SK-N-SH (cell line): ENCODE measurements at regions not wholly inside any gene's neighbourhood (a gene's known extent, or its start where the extent isn't known, plus 50 kb on each side); places are given as distances from the start of the nearest gene placed in this dataset.

ENCODE experiments used
- CTCF ChIA-PET: fragments of 300-600, 350-600 bp; formaldehyde crosslinking; extraction: SDS; loops from one replicate; lab custom pipeline; 2021; lab: Yijun Ruan, JAX
- POLR2A ChIA-PET: fragments of 350-600 bp; sonication (Branson Sonifier 250); formaldehyde crosslinking; extraction: SDS; loops from one replicate; lab custom pipeline; 2020; ENCODE audit warnings: antibody characterized with exemption, inconsistent platforms; lab: Yijun Ruan, JAX
- DNase-seq: peaks from one replicate; pipeline ENCODE4 v3.0.0; 2012
- H2AFZ ChIP-seq: fragments of 200-600 bp; sonication (generic); 2 replicates; pipeline ENCODE4 v1.8.1; 2016; ENCODE audit warnings: antibody characterized with exemption, mild to moderate bottlenecking, low read depth
- H3F3A ChIP-seq: fragments of 200-600 bp; sonication (generic); replicated peaks from 2 replicates; pipeline ENCODE3; 2016; ENCODE audit warnings: antibody characterized with exemption, mild to moderate bottlenecking; ENCODE audit not compliant: insufficient read depth
- H3K27ac ChIP-seq, 2 experiments: fragments of 200-500 bp in 1 of 2; fragments of 200-600 bp in 1 of 2; sonication (Bioruptor generic) in 1 of 2; sonication (generic), shearing (Covaris generic) in 1 of 2; 2 replicates each; pipeline versions ENCODE4 v1.5.1 to v1.6.1; 2014 to 2016; ENCODE audit warnings: low read depth in 2 of 2, inconsistent platforms in 1 of 2, low read length in 1 of 2, mild to moderate bottlenecking in 1 of 2, mixed read lengths in 1 of 2
- H3K27me3 ChIP-seq: fragments of 200-600 bp; sonication (generic), shearing (Covaris generic); 2 replicates; pipeline ENCODE4 v1.6.1; 2016; ENCODE audit warnings: mixed run types; ENCODE audit not compliant: insufficient read depth
- H3K36me3 ChIP-seq, 2 experiments: fragments of 200-500 bp in 1 of 2; fragments of 200-600 bp in 1 of 2; sonication (Bioruptor generic) in 1 of 2; sonication (generic) in 1 of 2; replicated peaks in 1 of 2; 2 replicates each; pipeline versions ENCODE3 to v1.5.1; 2014 to 2016; ENCODE audit warnings: low read length in 1 of 2, mild to moderate bottlenecking in 1 of 2; ENCODE audit not compliant: insufficient read depth in 2 of 2, control insufficient read depth in 1 of 2
- H3K4me1 ChIP-seq, 2 experiments: fragments of 200-500 bp in 1 of 2; fragments of 200-600 bp in 1 of 2; sonication (Bioruptor generic) in 1 of 2; sonication (generic), shearing (Covaris generic) in 1 of 2; 2 replicates each; pipeline versions ENCODE4 v1.5.1 to v1.6.1; 2014 to 2016; ENCODE audit warnings: low read depth in 1 of 2, low read length in 1 of 2, mixed run types in 1 of 2; ENCODE audit not compliant: insufficient read depth in 2 of 2, control insufficient read depth in 1 of 2
- H3K4me2 ChIP-seq: fragments of 200-600 bp; sonication (generic), shearing (Covaris generic); 2 replicates; pipeline ENCODE4 v1.6.1; 2017; ENCODE audit warnings: mixed run types
- H3K4me3 ChIP-seq, 2 experiments: fragments of 200-500 bp in 1 of 2; fragments of 200-600 bp in 1 of 2; sonication (Bioruptor generic) in 1 of 2; sonication (generic), shearing (Covaris generic) in 1 of 2; 2 replicates each; pipeline versions ENCODE4 v1.5.1 to v1.8.1; 2014 to 2016; ENCODE audit warnings: low read depth in 2 of 2, inconsistent platforms in 1 of 2, low read length in 1 of 2, mild to moderate bottlenecking in 1 of 2, mixed read lengths in 1 of 2, moderate library complexity in 1 of 2
- H3K79me2 ChIP-seq: fragments of 200-600 bp; sonication (generic); 2 replicates; pipeline ENCODE4 v1.8.1; 2017; ENCODE audit warnings: mild to moderate bottlenecking; ENCODE audit not compliant: insufficient read depth
- H3K9ac ChIP-seq: fragments of 200-600 bp; sonication (generic); 2 replicates; pipeline ENCODE4 v1.6.1; 2017; ENCODE audit warnings: mixed run types
- H3K9me2 ChIP-seq: fragments of 200-600 bp; sonication (generic); 2 replicates; pipeline ENCODE4 v1.6.1; 2017; ENCODE audit warnings: mixed run types
- H3K9me3 ChIP-seq: fragments of 200-600 bp; sonication (generic); 2 replicates; pipeline ENCODE4 v1.6.1; 2017; ENCODE audit warnings: mixed run types, mild to moderate bottlenecking, moderate library complexity
- H4K20me1 ChIP-seq: fragments of 200-600 bp; sonication (generic); 2 replicates; pipeline ENCODE4 v1.6.1; 2017; ENCODE audit warnings: mild to moderate bottlenecking, mixed run types; ENCODE audit not compliant: insufficient read depth
- CTCF ChIP-seq: fragments of 200-600 bp; sonication (generic); IDR thresholded peaks from 2 replicates; pipeline ENCODE4 v1.6.1; 2017; ENCODE audit warnings: antibody characterized with exemption, mild to moderate bottlenecking, moderate library complexity
- EP300 ChIP-seq, 2 experiments: IDR thresholded peaks; 2 replicates each; pipeline versions ENCODE4 v1.4.0 to v1.6.1; 2012; ENCODE audit warnings: borderline replicate concordance in 1 of 2, low read depth in 1 of 2, low read length in 1 of 2
- FOSL2 ChIP-seq: IDR thresholded peaks from 2 replicates; pipeline ENCODE4 v1.4.0; 2012; ENCODE audit warnings: low read depth, mild to moderate bottlenecking, moderate library complexity, borderline replicate concordance
- FOXM1 ChIP-seq: IDR thresholded peaks from 2 replicates; pipeline ENCODE4 v1.4.0; 2012; ENCODE audit warnings: low read depth, mild to moderate bottlenecking
- GABPA ChIP-seq: IDR thresholded peaks from 2 replicates; pipeline ENCODE4 v1.4.0; 2012; ENCODE audit warnings: low read depth, mild to moderate bottlenecking
- RCOR1 ChIP-seq: fragments of 150-350 bp; IDR thresholded peaks from 2 replicates; pipeline ENCODE4 v1.6.1; 2017; ENCODE audit warnings: antibody characterized with exemption, low read length
- RFX5 ChIP-seq: IDR thresholded peaks from 2 replicates; pipeline ENCODE4 v1.6.1; 2012; ENCODE audit warnings: mild to moderate bottlenecking, improper control_type of control experiment, low read length
- SIN3A ChIP-seq: IDR thresholded peaks from 2 replicates; pipeline ENCODE4 v1.6.1; 2012; ENCODE audit warnings: low read depth, mild to moderate bottlenecking, low read length, moderate library complexity, borderline replicate concordance
- TAF1 ChIP-seq: IDR thresholded peaks from 2 replicates; pipeline ENCODE4 v1.6.1; 2012; ENCODE audit warnings: low read depth, mild to moderate bottlenecking, low read length, moderate library complexity, borderline replicate concordance
- USF1 ChIP-seq: IDR thresholded peaks from 2 replicates; pipeline ENCODE4 v1.4.0; 2012; ENCODE audit warnings: low read depth, borderline replicate concordance
- USF2 ChIP-seq: fragments of 150-350 bp; IDR thresholded peaks from 2 replicates; pipeline ENCODE4 v1.6.1; 2017; ENCODE audit warnings: antibody characterized with exemption, low read length, low read depth, borderline replicate concordance
- ZBTB33 ChIP-seq: IDR thresholded peaks from 2 replicates; pipeline ENCODE4 v1.4.0; 2012; ENCODE audit warnings: low read depth, borderline replicate concordance
- WGBS: methylation state at CpG from one replicate; pipeline ENCODE4 v1.1.6; 2017; ENCODE audit warnings: low lambda C conversion rate; 5-methylcytosine and 5-hydroxymethylcytosine counted together
- TF ChIP-seq, protein P1 (sequence below): IDR thresholded peaks from 2 replicates; pipeline ENCODE4 v1.4.0; 2012; ENCODE audit warnings: low read depth

GRCh38 chrX:131441033-131441432 lies 102.8 kb upstream of the OR13H1 start:
- no peak for DNase-seq
- no peaks in the 10 kb centered on the region for H3K9me3 ChIP-seq
- ChIA-PET POLR2A (no interaction called here), CTCF (no interaction called here)
- H4K20me1 ChIP-seq: no peaks in the 10 kb centered on the region
- no peak overlapping the region for H2AFZ ChIP-seq
- WGBS: 29% methylated on average over 2 of the region's 2 CpGs
- H3K36me3 ChIP-seq: no peaks in the 10 kb centered on the region
- no peaks in the 10 kb centered on the region for H3F3A ChIP-seq
- TF ChIP-seq CTCF: no peak
- no peak for TF ChIP-seq EP300 (IDR thresholded peaks at IDR 0.05; ENCODE audit: borderline replicate concordance in 1 of 2, low read depth in 1 of 2, low read length in 1 of 2)
- TF ChIP-seq USF1: no peak
- TF ChIP-seq GABPA: no peak
- TF ChIP-seq FOSL2: no peak
- TF ChIP-seq TAF1: no peak
- TF ChIP-seq ZBTB33: no peak
- TF ChIP-seq, protein P1, sequence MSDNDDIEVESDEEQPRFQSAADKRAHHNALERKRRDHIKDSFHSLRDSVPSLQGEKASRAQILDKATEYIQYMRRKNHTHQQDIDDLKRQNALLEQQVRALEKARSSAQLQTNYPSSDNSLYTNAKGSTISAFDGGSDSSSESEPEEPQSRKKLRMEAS: no peak
- no peak for TF ChIP-seq RFX5
- TF ChIP-seq FOXM1: no peak
- TF ChIP-seq SIN3A: no peak
- no peak for TF ChIP-seq USF2
- no peak for TF ChIP-seq RCOR1
- H3K27me3 ChIP-seq: no peaks in the 10 kb centered on the region
- no peak overlapping the region for H3K27ac ChIP-seq
- no peak overlapping the region for H3K9ac ChIP-seq
- H3K4me2 ChIP-seq: no peak overlapping the region
- H3K79me2 ChIP-seq: no peaks in the 10 kb centered on the region
- H3K9me2 ChIP-seq: no peaks in the 10 kb centered on the region
- H3K4me3 ChIP-seq: no peak overlapping the region
- H3K4me1 ChIP-seq: no peaks in the 10 kb centered on the region
